Upper lobe of left lung (tissue), 6 donors: ENCODE measurements at regions not wholly inside any gene's neighbourhood (a gene's known extent, or its start where the extent isn't known, plus 50 kb on each side); places are given as distances from the start of the nearest gene placed in this dataset.

Experiments
- ATAC-seq, 2 donors: fragments of 200-7000 bp; cut with Tn5 transposase; one replicate each; pipeline ENCODE4 v1.9.1; 2022; ENCODE audit warnings: mild to moderate bottlenecking in 2 of 2, moderate library complexity in 2 of 2; ENCODE audit not compliant: low FRiP score in 2 of 2
- DNase-seq, 2 donors: peaks; one replicate each; pipeline ENCODE4 v3.0.0-alpha.2; 2019 to 2020
- H3K27ac ChIP-seq, 4 donors: fragments of 200-600 bp; sonication (generic); one replicate each; pipeline ENCODE4 v1.5.1; 2016 to 2019
- H3K27me3 ChIP-seq, 4 donors: fragments of 200-600 bp; sonication (generic); one replicate each; pipeline ENCODE4 v1.5.1; 2017 to 2019
- H3K36me3 ChIP-seq, 4 donors: fragments of 200-600 bp; sonication (generic); one replicate each; pipeline ENCODE4 v1.5.1; 2016 to 2019
- H3K4me1 ChIP-seq, 4 donors: fragments of 200-600 bp; sonication (generic); one replicate each; pipeline ENCODE4 v1.5.1; 2018 to 2019
- H3K4me3 ChIP-seq, 4 donors: fragments of 200-600 bp; sonication (generic); one replicate each; pipeline ENCODE4 v1.5.1; 2017 to 2019; ENCODE audit warnings: mild to moderate bottlenecking in 2 of 4, moderate library complexity in 1 of 4
- H3K9me3 ChIP-seq, 4 donors: fragments of 200-600 bp; sonication (generic); one replicate each; pipeline ENCODE4 v1.5.1; 2018 to 2019
- CTCF ChIP-seq, 6 experiments: fragments of 450-650 bp in 4 of 6; fragments of 200-600 bp in 2 of 6; sonication (generic) in 2 of 6; IDR thresholded peaks; one replicate each; pipeline ENCODE4 v1.5.1; 2016 to 2019; ENCODE audit warnings: antibody characterized with exemption in 6 of 6
- EP300 ChIP-seq, 4 donors: sonication (generic); formaldehyde crosslinking; IDR thresholded peaks; one replicate each; pipeline ENCODE4 v1.5.1; 2017; ENCODE audit warnings: antibody characterized with exemption in 4 of 4, control low read depth in 2 of 4
- POLR2A ChIP-seq, 4 donors: fragments of 450-650 bp; IDR thresholded peaks; one replicate each; pipeline ENCODE4 v1.5.1; 2016 to 2017; ENCODE audit warnings: antibody characterized with exemption in 4 of 4, mild to moderate bottlenecking in 2 of 4
- POLR2AphosphoS5 ChIP-seq, 2 donors: sonication (generic); formaldehyde crosslinking; IDR thresholded peaks; one replicate each; pipeline ENCODE4 v1.5.1; 2017; ENCODE audit warnings: antibody characterized with exemption in 2 of 2
- WGBS, 2 donors: methylation state at CpG; one replicate each; pipeline ENCODE4 v1.1.5; 2017 to 2018; 5-methylcytosine and 5-hydroxymethylcytosine counted together
- donor health status: DM: no; HTN: no; CAD: no; lungs with moderate emphysema.
- donor health status: DM: no; HTN: yes; CAD: no; lungs with severe emphysema.

- Histone ChIP-seq H3K27me3 (no peaks in the 10 kb centered on the region), H3K9me3 (no peaks in the 10 kb centered on the region), H3K4me3 (no peak overlapping the region), H3K27ac (no peak overlapping the region), H3K4me1 (no peaks in the 10 kb centered on the region), H3K36me3 (no peaks in the 10 kb centered on the region)
- TF ChIP-seq POLR2AphosphoS5 (IDR thresholded peaks at IDR 0.05): no peak
- TF ChIP-seq EP300 (IDR thresholded peaks at IDR 0.05): no peak
- TF ChIP-seq CTCF (IDR thresholded peaks at IDR 0.05): no peak
- no peak for TF ChIP-seq POLR2A (IDR thresholded peaks at IDR 0.05)
- ATAC-seq (no peak), DNase-seq (no peak)
- WGBS, 2 donors: 89 to 90% methylated on average over 1 of the region's 1 CpG
Measured at GRCh38 chr14:29310757-29311156, 544.2 kb downstream of the FOXG1 start.

- ATAC-seq (no peak), DNase-seq (no peak)
- H3K27me3 ChIP-seq: no peaks in the 10 kb centered on the region
- no peaks in the 10 kb centered on the region for H3K36me3 ChIP-seq
- H3K9me3 ChIP-seq: no peaks in the 10 kb centered on the region
- H3K4me1 ChIP-seq: no peaks in the 10 kb centered on the region
- WGBS, 2 donors: 65 to 67% methylated on average over 2 of the region's 2 CpGs
- no peak overlapping the region for H3K4me3 ChIP-seq
- no peak for TF ChIP-seq POLR2AphosphoS5 (IDR thresholded peaks at IDR 0.05)
- TF ChIP-seq CTCF (IDR thresholded peaks at IDR 0.05): no peak
- TF ChIP-seq EP300 (IDR thresholded peaks at IDR 0.05): no peak
- TF ChIP-seq POLR2A (IDR thresholded peaks at IDR 0.05): no peak
- no peak overlapping the region for H3K27ac ChIP-seq
Measured at GRCh38 chr14:29311983-29312382, 545.4 kb downstream of the FOXG1 start.

GRCh38 chr14:29316936-29317335 is 550.3 kb downstream of the FOXG1 start:
- H3K36me3 ChIP-seq: no peaks in the 10 kb centered on the region
- no peaks in the 10 kb centered on the region for H3K27me3 ChIP-seq
- H3K9me3 ChIP-seq: no peaks in the 10 kb centered on the region
- H3K27ac ChIP-seq: no peak overlapping the region
- ATAC-seq (no peak), DNase-seq (no peak)
- no peak overlapping the region for H3K4me3 ChIP-seq
- WGBS, 2 donors: 64 to 77% methylated on average over 2 of the region's 2 CpGs
- TF ChIP-seq EP300 (IDR thresholded peaks at IDR 0.05): no peak
- no peak for TF ChIP-seq POLR2AphosphoS5 (IDR thresholded peaks at IDR 0.05)
- no peak for TF ChIP-seq POLR2A (IDR thresholded peaks at IDR 0.05)
- no peak for TF ChIP-seq CTCF (IDR thresholded peaks at IDR 0.05)
- no peaks in the 10 kb centered on the region for H3K4me1 ChIP-seq

DNA sequence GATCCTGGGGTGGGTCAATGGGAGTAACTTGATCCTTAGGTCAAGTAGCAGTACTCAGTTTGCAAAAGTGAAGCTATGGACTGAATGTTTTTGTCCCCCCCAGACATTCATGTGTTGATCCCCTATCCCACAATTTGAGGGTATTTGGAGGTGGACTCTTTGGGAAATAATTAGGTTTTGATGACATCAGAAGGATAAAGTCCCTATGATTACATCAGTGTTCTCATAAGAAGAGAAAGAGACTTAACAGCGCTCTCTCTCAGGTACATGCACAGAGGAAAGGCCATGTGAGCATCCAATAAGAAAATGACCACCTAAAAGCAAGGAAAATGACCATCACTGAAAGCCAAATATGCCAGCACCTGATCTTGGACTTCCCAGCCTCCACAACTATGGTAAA is 550.8 kb downstream of the FOXG1 start:
- no peaks in the 10 kb centered on the region for H3K27me3 ChIP-seq
- 90 to 97% methylated on average over 1 of the region's 1 CpG for WGBS, 2 donors
- H3K4me1 ChIP-seq: no peaks in the 10 kb centered on the region
- no peaks in the 10 kb centered on the region for H3K36me3 ChIP-seq
- H3K27ac ChIP-seq: no peak overlapping the region
- DNase-seq (no peak), ATAC-seq (no peak)
- no peak overlapping the region for H3K4me3 ChIP-seq
- TF ChIP-seq POLR2A (IDR thresholded peaks at IDR 0.05) (no peak), CTCF (IDR thresholded peaks at IDR 0.05) (no peak), POLR2AphosphoS5 (IDR thresholded peaks at IDR 0.05) (no peak), EP300 (IDR thresholded peaks at IDR 0.05) (no peak)
- H3K9me3 ChIP-seq: no peaks in the 10 kb centered on the region

DNA sequence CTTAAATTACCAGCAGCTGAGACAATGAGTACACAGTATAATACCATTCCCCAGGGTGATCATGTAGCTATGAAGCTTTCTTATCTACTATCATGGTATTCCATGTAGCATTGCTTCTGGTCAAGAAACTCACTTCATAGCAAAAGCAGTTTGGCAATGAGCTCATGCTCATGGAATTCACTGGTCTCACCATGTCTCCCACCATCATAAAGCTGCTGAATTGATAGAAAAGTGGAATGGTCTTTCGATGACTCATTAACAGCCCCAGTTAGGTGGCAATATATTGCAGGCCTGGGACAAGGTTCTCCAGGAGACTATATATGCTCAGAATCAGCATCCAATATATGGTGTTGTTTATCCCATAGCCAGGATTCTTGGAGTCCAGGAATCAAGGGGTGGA is 553.7 kb downstream of the FOXG1 start:
- H3K36me3 ChIP-seq: no peaks in the 10 kb centered on the region
- no peak for ATAC-seq
- H3K4me3 ChIP-seq: no peak overlapping the region
- H3K27ac ChIP-seq: no peak overlapping the region
- no peaks in the 10 kb centered on the region for H3K4me1 ChIP-seq
- DNase-seq: no peak
- no peaks in the 10 kb centered on the region for H3K9me3 ChIP-seq
- TF ChIP-seq POLR2A (IDR thresholded peaks at IDR 0.05): no peak
- TF ChIP-seq CTCF (IDR thresholded peaks at IDR 0.05): no peak
- no peak for TF ChIP-seq EP300 (IDR thresholded peaks at IDR 0.05)
- TF ChIP-seq POLR2AphosphoS5 (IDR thresholded peaks at IDR 0.05): no peak
- 96 to 100% methylated on average over 1 of the region's 1 CpG for WGBS, 2 donors
- no peaks in the 10 kb centered on the region for H3K27me3 ChIP-seq
